Activated T-helper 9 cell treated with anti-CD3 and anti-CD28 coated beads, Interleukin-2, amount 50 U/mL, for 16 hours (primary cell): ENCODE measurements at regions not wholly inside any gene's neighbourhood (a gene's known extent, or its start where the extent isn't known, plus 50 kb on each side); places are given as distances from the start of the nearest gene placed in this dataset.

Experiments
- DNase-seq: peaks from one replicate; pipeline ENCODE4 v3.0.0-alpha.2; 2020; ENCODE audit warnings: low read depth

DNA sequence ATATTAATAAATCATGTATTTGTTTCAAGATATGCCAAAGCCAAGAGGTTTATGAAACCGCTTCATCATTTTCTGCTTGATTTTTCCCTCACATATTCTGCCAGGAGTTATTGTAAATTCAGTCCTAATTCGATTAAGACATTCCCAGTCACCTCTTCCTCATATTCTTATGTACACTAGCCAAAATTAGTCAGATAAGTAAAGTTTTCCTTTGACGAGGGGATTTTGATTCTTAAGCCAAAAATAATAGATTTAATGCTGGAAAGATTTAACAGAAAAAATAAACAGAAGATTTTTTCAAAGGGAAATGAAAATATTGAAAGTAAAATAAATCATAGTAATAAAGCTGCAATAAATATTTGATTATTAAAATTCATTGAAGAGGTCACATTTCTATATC is 51.0 kb upstream of the VEGFC start:
- no peak for DNase-seq

GRCh38 chr4:176844448-176844847 is 51.7 kb upstream of the VEGFC start:
- DNase-seq: no peak

- DNase-seq: no peak
Measured at GRCh38 chr4:176845636-176846035, 52.9 kb upstream of the VEGFC start.

GRCh38 chr4:176849076-176849475 is 56.4 kb upstream of the VEGFC start:
- DNase-seq: no peak

DNA sequence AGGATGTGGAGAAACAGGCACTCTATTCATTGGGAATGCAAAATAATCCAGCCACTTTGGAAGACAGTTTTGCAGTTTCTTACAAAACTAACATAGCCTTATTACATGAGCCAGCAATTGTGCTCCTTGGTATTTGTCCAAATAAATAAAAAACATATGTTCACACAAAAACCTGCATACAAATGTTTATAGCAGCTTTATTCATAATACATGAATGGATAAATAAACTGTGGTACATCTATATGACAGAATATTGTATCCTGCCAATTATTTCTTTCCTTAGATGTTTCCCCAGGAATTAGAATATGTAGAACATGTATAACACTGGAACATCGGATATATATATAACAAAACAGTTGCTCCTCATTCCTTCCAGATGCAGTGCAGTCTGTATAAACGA is 57.7 kb upstream of the VEGFC start:
- DNase-seq: no peak

GRCh38 chr4:176856421-176856820 is 63.7 kb upstream of the VEGFC start:
- DNase-seq: no peak

DNA sequence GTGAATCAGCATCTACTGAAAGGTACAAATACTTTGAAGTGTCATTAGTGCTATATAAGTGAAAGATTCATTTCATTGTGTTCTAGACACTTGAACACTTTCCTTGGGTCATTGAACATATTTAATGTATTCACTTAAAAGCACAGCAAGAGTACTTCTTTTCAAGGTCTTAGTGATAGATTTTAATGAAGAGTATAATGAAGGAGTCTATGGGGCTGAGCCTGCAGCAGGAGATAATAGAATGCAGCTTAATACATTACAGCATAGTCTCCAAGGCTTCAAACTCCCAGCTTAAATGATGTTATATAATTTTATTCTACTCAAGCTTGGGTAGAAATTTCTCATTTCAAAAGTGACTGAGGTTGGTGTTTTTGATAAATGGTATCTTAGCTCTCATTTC is 66.1 kb upstream of the VEGFC start:
- DNase-seq: no peak

DNA sequence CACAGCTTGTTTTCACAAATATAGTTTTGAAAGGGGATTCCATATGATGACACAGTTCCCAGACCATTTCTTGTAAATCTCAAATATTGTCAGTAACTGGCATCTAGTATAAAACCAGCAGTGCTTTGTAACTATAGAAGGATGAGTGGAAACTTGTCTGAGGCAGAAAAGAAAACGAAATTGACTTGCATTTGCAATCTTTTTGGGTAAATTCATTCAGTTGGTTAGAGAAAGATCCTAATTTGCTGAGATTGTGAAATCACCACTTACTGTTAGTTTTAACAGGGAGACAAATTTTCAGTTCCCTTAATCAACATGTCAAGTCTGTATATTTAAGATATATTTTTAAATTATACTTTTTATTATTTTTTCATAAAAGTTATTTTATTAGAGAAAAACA is 71.5 kb upstream of the VEGFC start:
- DNase-seq: no peak

DNA sequence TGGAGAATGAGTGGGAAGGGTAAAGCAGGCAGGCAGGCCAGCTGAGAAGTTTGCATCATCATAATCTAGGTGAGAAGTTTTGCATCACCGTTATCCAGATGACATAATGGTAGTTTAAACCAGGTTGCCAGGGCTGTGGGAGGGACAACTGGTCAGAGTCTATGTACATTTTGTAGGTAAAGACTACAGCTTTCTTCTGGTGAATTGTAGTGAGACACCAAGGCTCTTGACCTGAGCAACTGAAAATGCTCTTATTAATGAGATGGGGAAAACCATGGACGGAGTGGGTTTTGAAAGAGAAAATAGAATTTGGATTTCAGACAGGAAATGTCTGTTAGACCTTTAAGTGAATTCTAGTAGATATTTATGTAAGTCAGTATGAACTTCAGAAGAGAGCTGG is 76.0 kb upstream of the VEGFC start:
- no peak for DNase-seq

- no peak for DNase-seq
Measured at GRCh38 chr4:176872461-176872860, 79.7 kb upstream of the VEGFC start.

DNA sequence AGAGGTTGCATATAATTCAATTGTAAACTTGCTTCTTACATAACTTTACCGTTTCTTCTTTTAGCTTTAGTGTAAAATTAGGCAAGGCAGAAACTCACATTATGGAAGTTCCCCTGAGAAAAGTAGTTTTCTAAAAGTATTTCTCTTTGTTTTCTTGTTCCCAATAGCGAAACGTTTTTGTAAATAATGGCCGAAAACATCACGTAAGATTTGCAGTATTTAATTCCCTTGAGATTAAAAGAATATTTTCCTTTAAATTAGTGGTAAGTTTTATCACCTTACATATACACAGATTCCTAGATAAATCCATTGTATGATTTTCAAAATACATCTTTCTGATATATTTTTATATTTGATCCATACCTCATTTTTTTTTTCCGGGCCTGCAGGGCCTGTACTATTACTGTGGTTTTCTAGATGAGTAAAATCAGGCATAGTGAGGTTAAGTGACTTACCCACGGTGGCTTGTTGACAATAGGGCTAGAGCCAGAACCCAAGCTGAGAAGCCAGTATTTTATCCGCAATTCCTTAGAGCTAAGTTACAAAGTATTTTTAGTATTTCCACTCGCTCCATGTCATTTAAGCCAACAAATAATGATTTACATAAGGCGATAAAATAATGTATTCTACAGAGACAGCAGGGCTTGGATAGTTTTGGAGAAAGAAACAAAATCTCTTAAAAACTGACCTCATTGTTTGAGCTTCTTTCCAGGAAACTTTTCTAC is 82.2 kb upstream of the VEGFC start:
- no peak for DNase-seq

DNA sequence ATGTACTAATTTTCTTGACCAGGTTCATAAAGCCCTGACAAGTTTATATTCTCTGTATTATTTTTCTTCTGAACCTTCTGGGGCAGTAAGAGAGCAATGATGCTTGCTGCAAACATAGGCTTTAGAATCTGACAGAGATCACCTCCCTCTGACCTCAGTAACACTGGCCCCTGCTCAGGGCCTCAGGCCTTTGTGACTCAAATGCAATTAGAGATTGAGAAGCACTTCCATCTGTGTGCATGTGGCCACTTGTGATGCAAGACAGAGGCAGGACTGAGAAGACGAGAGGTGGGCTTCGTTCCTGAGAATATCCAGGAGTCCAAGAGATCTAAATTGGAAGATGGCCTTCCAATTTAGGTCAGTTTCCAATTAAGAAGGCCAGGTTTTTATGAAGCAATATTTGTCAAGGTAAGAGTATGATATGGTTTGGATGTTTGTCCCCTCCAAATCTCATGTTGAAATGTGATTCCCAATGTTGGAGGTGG is 82.8 kb upstream of the VEGFC start:
- DNase-seq: no peak

- no peak for DNase-seq
Measured at GRCh38 chr4:176879380-176880116, 86.8 kb upstream of the VEGFC start.

GRCh38 chr4:176882206-176882605 is 89.5 kb upstream of the VEGFC start:
- no peak for DNase-seq

- DNase-seq: no peak
Measured at GRCh38 chr4:176883108-176883550, 90.4 kb upstream of the VEGFC start.

DNA sequence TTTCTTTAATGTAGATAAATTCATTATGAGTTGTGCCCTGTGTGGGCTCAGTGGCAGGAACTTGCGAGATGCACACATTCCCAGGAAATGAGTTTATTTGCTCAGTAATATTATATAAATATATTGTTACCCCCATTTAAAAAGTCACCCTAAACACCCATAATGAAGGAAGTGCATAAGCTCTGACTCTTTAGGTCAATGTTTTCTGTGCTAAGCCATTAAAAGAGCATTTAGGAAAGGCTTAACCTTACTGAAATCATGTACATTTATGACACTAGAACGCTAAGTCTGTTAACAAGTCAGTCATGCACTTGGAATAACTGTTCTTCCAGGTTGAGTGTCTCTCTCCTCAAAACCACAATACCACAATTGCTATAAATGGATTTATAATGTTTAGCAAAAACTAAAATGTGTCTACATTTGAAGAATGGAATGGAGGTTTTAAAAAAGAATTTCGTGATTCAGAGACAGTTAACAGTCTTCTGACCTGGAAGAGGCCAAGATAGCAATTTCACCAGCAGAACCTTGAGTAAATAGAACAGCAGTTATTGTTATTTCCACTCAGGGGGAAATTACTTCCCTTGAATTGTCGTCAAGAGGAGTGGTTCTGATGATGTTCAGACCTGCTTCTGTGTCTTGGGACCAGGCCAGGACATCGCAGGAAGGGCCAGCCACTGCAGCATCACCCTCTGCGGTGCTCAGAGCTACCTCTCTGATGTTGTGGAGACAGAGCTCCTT is 91.1 kb upstream of the VEGFC start:
- no peak for DNase-seq

DNA sequence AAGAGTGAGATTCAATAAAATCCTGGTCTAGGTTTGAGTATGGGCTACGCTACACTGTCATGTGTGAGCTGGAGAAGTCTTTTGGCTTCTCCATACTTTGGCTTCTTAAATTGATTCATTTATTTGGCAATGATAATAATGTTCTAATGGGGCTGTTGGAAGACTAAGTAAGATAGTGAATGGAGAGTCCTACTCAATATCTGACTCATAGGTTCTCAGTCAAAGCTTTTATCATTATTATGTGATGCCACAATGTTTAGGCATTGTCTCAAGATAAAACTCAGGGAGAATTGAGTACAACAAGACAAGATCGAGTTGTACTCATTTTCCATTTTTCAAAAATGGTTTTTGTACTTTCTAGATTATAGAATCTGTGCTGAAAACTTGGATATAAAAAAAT is 92.5 kb upstream of the VEGFC start:
- DNase-seq: no peak

GRCh38 chr4:176886135-176886534 is 93.4 kb upstream of the VEGFC start:
- no peak for DNase-seq

GRCh38 chr4:176889776-176890175 is 97.1 kb upstream of the VEGFC start:
- DNase-seq: no peak

GRCh38 chr4:176894498-176894897 is 101.8 kb upstream of the VEGFC start:
- DNase-seq: no peak

DNA sequence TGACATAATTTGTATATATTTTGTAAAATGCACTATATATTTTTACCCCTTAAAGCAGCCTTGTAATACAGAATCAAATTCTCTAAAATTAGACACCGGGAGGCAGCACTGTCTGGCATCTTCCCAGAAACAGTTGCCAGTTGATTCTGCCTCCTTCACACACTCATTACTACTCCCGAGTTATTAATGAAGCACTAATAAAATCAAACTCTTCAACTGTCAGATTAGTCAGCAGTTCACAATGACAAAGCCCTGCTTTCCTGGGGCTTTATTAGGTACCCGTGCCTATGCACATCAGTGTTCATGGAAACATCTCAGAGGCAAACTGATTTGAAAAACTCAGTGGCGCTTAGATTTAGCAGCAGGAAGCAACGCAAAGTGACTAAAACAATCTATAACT is 103.5 kb upstream of the VEGFC start:
- DNase-seq: no peak

- no peak for DNase-seq
Measured at GRCh38 chr4:176897226-176897625, 104.5 kb upstream of the VEGFC start.

- DNase-seq: no peak
Measured at GRCh38 chr4:176898791-176899190, 106.1 kb upstream of the VEGFC start.
